ENCODE measurements at regions not wholly inside any gene's neighbourhood (a gene's known extent, or its start where the extent isn't known, plus 50 kb on each side); places are given as distances from the start of the nearest gene placed in this dataset.

- Histone ChIP-seq H3K23ac (ENCODE audit: insufficient read length) (no peak overlapping the region), H2BK12ac (ENCODE audit: low read depth, low read length) (no peak overlapping the region), H3K4me1 (replicated peaks in 1 of 4; ENCODE audit: control insufficient read depth in 3 of 4, insufficient read depth in 4 of 4, low read length in 3 of 4) (no peaks in the 10 kb centered on the region), H2BK20ac (ENCODE audit: low read length) (no peak overlapping the region), H2BK15ac (ENCODE audit: low read length) (no peak overlapping the region), H2BK120ac (replicated peaks; ENCODE audit: low read depth, low read length) (no peak overlapping the region), H2BK5ac (ENCODE audit: low read depth, low read length) (no peak overlapping the region), H4K20me1 (replicated peaks in 1 of 2; ENCODE audit: control insufficient read depth in 1 of 2, insufficient read depth in 2 of 2, low read length in 2 of 2) (no peaks in the 10 kb centered on the region), H3K18ac (ENCODE audit: extremely low read depth, low read length) (no peak overlapping the region), H3K4ac (replicated peaks; ENCODE audit: insufficient read length, low read depth, low read length) (no peak overlapping the region), H4K91ac (replicated peaks; ENCODE audit: insufficient read length, low read length) (no peak overlapping the region), H4K5ac (ENCODE audit: insufficient read length, low read depth, low read length) (no peak overlapping the region), H3K36me3 (ENCODE audit: control insufficient read depth in 2 of 4, insufficient read depth in 4 of 4, low read length in 3 of 4) (no peaks in the 10 kb centered on the region), H2AFZ (ENCODE audit: low read length) (no peak overlapping the region), H3K79me2 (ENCODE audit: control insufficient read depth in 1 of 2, insufficient read depth in 2 of 2, low read length in 2 of 2) (no peaks in the 10 kb centered on the region), H3K27me3 (replicated peaks in 1 of 4; ENCODE audit: control insufficient read depth in 3 of 4, extremely low read depth in 1 of 4, insufficient read depth in 3 of 4, low read length in 3 of 4) (no peaks in the 10 kb centered on the region), H3K9me3 (ENCODE audit: insufficient read depth in 2 of 2, low read depth in 1 of 2, low read length in 1 of 2) (no peaks in the 10 kb centered on the region), H2AK5ac (ENCODE audit: low read depth, low read length) (no peak overlapping the region), H3K4me3 (ENCODE audit: extremely low read depth in 1 of 4, insufficient read depth in 2 of 4, low read depth in 3 of 4, low read length in 4 of 4) (no peak overlapping the region), H3K9ac (replicated peaks in 1 of 4; ENCODE audit: extremely low read depth in 1 of 4, low read depth in 3 of 4, low read length in 3 of 4) (no peak overlapping the region), H4K8ac (ENCODE audit: extremely low read depth, insufficient read depth, low read length) (no peak overlapping the region), H3K27ac (ENCODE audit: low read depth, low read length) (no peak overlapping the region), H3K14ac (ENCODE audit: insufficient read length) (no peak overlapping the region), H3K23me2 (ENCODE audit: low read depth, low read length) (no peaks in the 10 kb centered on the region), H3K56ac (replicated peaks; ENCODE audit: insufficient read length, low read depth, low read length) (no peak overlapping the region), H3K79me1 (ENCODE audit: low read depth, low read length) (no peaks in the 10 kb centered on the region), H3K4me2 (ENCODE audit: insufficient read depth in 1 of 2, low read depth in 2 of 2, low read length in 2 of 2) (no peak overlapping the region)
- TF ChIP-seq SUZ12 (IDR thresholded peaks at IDR 0.05; ENCODE audit: low read length) (no peak), GTF2F1 (IDR thresholded peaks at IDR 0.05; ENCODE audit: borderline replicate concordance, low read depth, low read length) (no peak), HDAC2 (IDR thresholded peaks at IDR 0.05; ENCODE audit: borderline replicate concordance in 1 of 2, low read depth in 2 of 2, low read length in 2 of 2) (no peak), HDAC6 (IDR thresholded peaks at IDR 0.05; ENCODE audit: low read depth, low read length) (no peak), RFX5 (IDR thresholded peaks at IDR 0.05; ENCODE audit: borderline replicate concordance, low read depth, low read length) (no peak), BCL11A (IDR thresholded peaks at IDR 0.05; ENCODE audit: low read depth in 2 of 2, low read length in 2 of 2) (no peak), EGR1 (IDR thresholded peaks at IDR 0.05; ENCODE audit: borderline replicate concordance, low read depth, low read length) (no peak)
- ChIA-PET CTCF (ENCODE audit: partially characterized antibody) (no interaction called here), POLR2A (ENCODE audit: partially characterized antibody) (no interaction called here)
- DNase-seq (ENCODE audit: low read depth in 1 of 2, low spot score in 2 of 2) (no peak), FAIRE-seq (no peak)
- whole genome bisulfite sequencing, 2 experiments (ENCODE audit: extremely low coverage in 1 of 2, insufficient coverage in 1 of 2, insufficient read length in 1 of 2, insufficient replicate concordance in 2 of 2, low coverage in 1 of 2, low lambda C conversion rate in 2 of 2, missing lambda C conversion rate in 1 of 2) = 87% methylated on average over 6 of the region's 6 CpGs; no CpG with 5 or more reads in 1 of the 2 experiments
Observed at GRCh38 chr5:27353540-27353939, 315.2 kb upstream of the CDH9 start.

Data from H1 (cell line).